PC-3 (cell line): ENCODE measurements at regions not wholly inside any gene's neighbourhood (a gene's known extent, or its start where the extent isn't known, plus 50 kb on each side); places are given as distances from the start of the nearest gene placed in this dataset.

ENCODE experiments used
- ATAC-seq: fragments of 200-7000 bp; cut with Tn5 transposase; 2 replicates; pipeline ENCODE4 v1.9.1; 2020; ENCODE audit warnings: mild to moderate bottlenecking, moderate library complexity
- BruUV-seq: library from RNA; stranded (reverse); fragments of 400-500 nt; replicated peaks from 2 replicates; lab custom pipeline; 2021; lab: Mats Ljungman, UMichigan
- CTCF ChIA-PET: fragments of 300-600 bp; sonication (Branson Sonifier 250); formaldehyde crosslinking; loops from one replicate; lab custom pipeline; 2022; ENCODE audit warnings: antibody characterized with exemption; lab: Charles Lee
- POLR2A ChIA-PET: fragments of 300-600 bp; sonication (Branson Sonifier 250); formaldehyde crosslinking; loops from one replicate; lab custom pipeline; 2022; ENCODE audit warnings: antibody characterized with exemption; ENCODE audit not compliant: unreplicated experiment; lab: Charles Lee
- DNase-seq: peaks from one replicate; pipeline ENCODE4 v3.0.0-alpha.2; 2015
- H2AFZ ChIP-seq: fragments of 300-600 bp; sonication (generic); 2 replicates; pipeline ENCODE4 v1.6.0; 2016; ENCODE audit warnings: antibody characterized with exemption, low read length
- H3F3A ChIP-seq: fragments of 300-600 bp; sonication (generic); one replicate; pipeline ENCODE4 v1.6.0; 2017; ENCODE audit warnings: antibody characterized with exemption, low read length, control low read depth, mild to moderate bottlenecking; ENCODE audit not compliant: unreplicated experiment
- H3K27ac ChIP-seq: fragments of 300-600 bp; sonication (generic); 2 replicates; pipeline ENCODE4 v1.5.1; 2016; ENCODE audit warnings: mild to moderate bottlenecking, low read length
- H3K27me3 ChIP-seq: fragments of 300-600 bp; sonication (generic); 2 replicates; pipeline ENCODE4 v1.6.1; 2016; ENCODE audit warnings: low read length, mixed read lengths
- H3K36me3 ChIP-seq: fragments of 300-600 bp; sonication (generic); 2 replicates; pipeline ENCODE4 v1.6.1; 2016; ENCODE audit warnings: low read depth, mixed run types, low read length, mixed read lengths
- H3K4me1 ChIP-seq: fragments of 300-600 bp; sonication (generic); 2 replicates; pipeline ENCODE4 v1.5.1; 2016; ENCODE audit warnings: low read length; ENCODE audit not compliant: insufficient read depth
- H3K4me2 ChIP-seq: fragments of 300-600 bp; sonication (generic); 2 replicates; pipeline ENCODE4 v1.6.0; 2016; ENCODE audit warnings: low read length
- H3K4me3 ChIP-seq: fragments of 300-600 bp; sonication (generic); 2 replicates; pipeline ENCODE4 v1.5.1; 2016; ENCODE audit warnings: mild to moderate bottlenecking, low read length, mixed read lengths
- H3K79me2 ChIP-seq: fragments of 300-600 bp; sonication (generic); 2 replicates; pipeline ENCODE4 v1.6.1; 2017; ENCODE audit warnings: low read length, mixed read lengths
- H3K9ac ChIP-seq: fragments of 300-600 bp; sonication (generic); 2 replicates; pipeline ENCODE4 v1.6.0; 2016; ENCODE audit warnings: mild to moderate bottlenecking, low read length
- H3K9me2 ChIP-seq: fragments of 300-600 bp; sonication (generic); replicated peaks from 2 replicates; pipeline ENCODE4 v1.6.1; 2016; ENCODE audit warnings: mixed run types, low read length, mixed read lengths
- H3K9me3 ChIP-seq: fragments of 300-600 bp; sonication (generic); 2 replicates; pipeline ENCODE4 v1.6.1; 2016; ENCODE audit warnings: low read length, mixed read lengths
- H4K20me1 ChIP-seq: fragments of 300-600 bp; sonication (generic); 2 replicates; pipeline ENCODE4 v1.6.1; 2016; ENCODE audit warnings: low read length, mixed read lengths
- CTCF ChIP-seq: fragments of 300-600 bp; sonication (generic); conservative IDR thresholded peaks from 2 replicates; pipeline ENCODE4 v1.5.1; 2017; ENCODE audit warnings: antibody characterized with exemption, low read depth, mild to moderate bottlenecking, low read length
- EZH2 ChIP-seq: fragments of 300-600 bp; sonication (generic); IDR thresholded peaks from one replicate; pipeline ENCODE4 v1.6.1; 2017; ENCODE audit warnings: antibody characterized with exemption, mild to moderate bottlenecking, low read length; ENCODE audit not compliant: unreplicated experiment
- EZH2phosphoT487 ChIP-seq: fragments of 300-600 bp; sonication (generic); IDR thresholded peaks from 2 replicates; pipeline ENCODE4 v1.6.1; 2018; ENCODE audit warnings: mild to moderate bottlenecking, antibody characterized with exemption, low read length, borderline replicate concordance
- intact Hi-C: fragments of 100-400 bp; cut with micrococcal nuclease; formaldehyde crosslinking; loops from 2 replicates; pipeline ENCODE4 v1.9.0; 2023

- no peaks in the 10 kb centered on the region for H3F3A ChIP-seq
- no peaks in the 10 kb centered on the region for H3K4me1 ChIP-seq
- POLR2A ChIA-PET, result no interaction called here
- BruUV-seq, result no TSS peak
- H3K36me3 ChIP-seq, result no peaks in the 10 kb centered on the region
- CTCF ChIA-PET, result no interaction called here
- no peaks in the 10 kb centered on the region for H3K79me2 ChIP-seq
- ATAC-seq (no peak), DNase-seq (no peak)
- intact Hi-C loops, result no loop called here
- H3K4me2 ChIP-seq, result no peak overlapping the region
- H4K20me1 ChIP-seq, result no peaks in the 10 kb centered on the region
- no peaks in the 10 kb centered on the region for H3K9me2 ChIP-seq
- H3K27me3 ChIP-seq, result no peaks in the 10 kb centered on the region
- TF ChIP-seq CTCF, result no peak
- TF ChIP-seq EZH2, result no peak
- no peak overlapping the region for H3K4me3 ChIP-seq
- no peak overlapping the region for H3K9ac ChIP-seq
- no peaks in the 10 kb centered on the region for H3K9me3 ChIP-seq
- 0 out of 2 replicates have a peak overlapping the region, but pooled peaks have one; percentile 2 for H2AFZ ChIP-seq
- H3K27ac ChIP-seq, result no peak overlapping the region
These were observed 391.1 kb downstream of the TMEM161B start for GRCh38 chr5:87877495-87877894.

GRCh38 chr5:87877023-87877422, 391.6 kb downstream of the TMEM161B start:
- H3K4me3 ChIP-seq, result no peak overlapping the region
- no peaks in the 10 kb centered on the region for H3K27me3 ChIP-seq
- no peaks in the 10 kb centered on the region for H3K36me3 ChIP-seq
- H3K79me2 ChIP-seq, result no peaks in the 10 kb centered on the region
- H2AFZ ChIP-seq, result peak overlapping the region; percentile 2; the same call in 1 of the 2 replicates
- no TSS peak for BruUV-seq
- CTCF ChIA-PET, result no interaction called here
- peak; percentile 38 for ATAC-seq
- no peaks in the 10 kb centered on the region for H3F3A ChIP-seq
- H3K9me2 ChIP-seq, result no peaks in the 10 kb centered on the region
- TF ChIP-seq CTCF (no peak), EZH2 (no peak), EZH2phosphoT487 (no peak)
- H3K27ac ChIP-seq, result no peak overlapping the region
- POLR2A ChIA-PET, result no interaction called here
- intact Hi-C loops, result no loop called here
- no peaks in the 10 kb centered on the region for H3K9me3 ChIP-seq
- peak; percentile 17 for DNase-seq
- peak overlapping the region; percentile 14; the same call in 1 of the 2 replicates for H3K4me2 ChIP-seq
- H4K20me1 ChIP-seq, result no peaks in the 10 kb centered on the region
- H3K9ac ChIP-seq, result no peak overlapping the region
- H3K4me1 ChIP-seq, result no peaks in the 10 kb centered on the region

DNA sequence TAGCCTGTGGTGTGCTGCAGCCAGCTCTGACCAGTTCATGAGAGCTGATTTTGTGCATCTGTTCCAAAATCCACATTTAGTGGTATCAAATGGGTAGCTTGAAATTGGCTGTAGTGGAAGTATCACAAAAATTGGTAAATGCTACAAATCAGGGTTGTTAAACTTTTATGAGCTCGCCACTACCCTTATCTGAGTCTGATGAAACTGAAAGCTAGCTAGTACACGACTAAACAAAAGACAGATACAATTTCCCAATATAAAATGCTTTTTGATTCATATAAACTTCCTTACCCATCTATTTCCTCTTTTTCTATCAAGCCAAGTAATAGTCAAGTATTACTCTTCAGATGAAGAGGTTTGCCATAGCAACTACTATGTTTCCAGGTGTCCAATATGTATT, 392.0 kb downstream of the TMEM161B start:
- Histone ChIP-seq H3K9me2 (no peaks in the 10 kb centered on the region), H3K27me3 (no peaks in the 10 kb centered on the region), H3K9ac (no peak overlapping the region), H3K9me3 (no peaks in the 10 kb centered on the region), H3K4me2 (peak overlapping the region; percentile 14; the same call in 1 of the 2 replicates), H3K4me3 (no peak overlapping the region), H3F3A (no peaks in the 10 kb centered on the region), H3K36me3 (no peaks in the 10 kb centered on the region), H3K4me1 (no peaks in the 10 kb centered on the region), H4K20me1 (no peaks in the 10 kb centered on the region), H3K79me2 (no peaks in the 10 kb centered on the region), H2AFZ (peak overlapping the region; percentile 2; the same call in 1 of the 2 replicates), H3K27ac (no peak overlapping the region)
- no peak for DNase-seq
- POLR2A ChIA-PET, result no interaction called here
- CTCF ChIA-PET, result no interaction called here
- no TSS peak for BruUV-seq
- intact Hi-C loops, result no loop called here
- TF ChIP-seq EZH2, result no peak
- TF ChIP-seq EZH2phosphoT487, result no peak
- no peak for TF ChIP-seq CTCF
- ATAC-seq, result no peak; the same call in 1 of the 2 replicates
